WERI-Rb-1 (cell line): ENCODE measurements at regions not wholly inside any gene's neighbourhood (a gene's known extent, or its start where the extent isn't known, plus 50 kb on each side); places are given as distances from the start of the nearest gene placed in this dataset.

Experiments used
- DNase-seq: peaks from one replicate; pipeline ENCODE4 v3.0.0-alpha.2; 2020
- H3K27ac ChIP-seq: fragments of 250-450 bp; sonication (Bioruptor Pico); 2 replicates; pipeline ENCODE4 v1.5.1; 2020; ENCODE audit warnings: mild to moderate bottlenecking, moderate library complexity
- H3K27me3 ChIP-seq: fragments of 250-450 bp; sonication (Bioruptor Pico); 2 replicates; pipeline ENCODE4 v1.5.1; 2021; ENCODE audit warnings: mild to moderate bottlenecking, low read depth, moderate library complexity; ENCODE audit not compliant: insufficient read depth, severe bottlenecking
- H3K36me3 ChIP-seq: fragments of 250-450 bp; sonication (Bioruptor Pico); 2 replicates; pipeline ENCODE4 v1.5.1; 2020; ENCODE audit warnings: mild to moderate bottlenecking, moderate library complexity
- H3K4me3 ChIP-seq: 2 replicates; pipeline ENCODE4 v1.5.1; 2011; ENCODE audit warnings: low read depth, mild to moderate bottlenecking, control low read depth, low read length
- H3K9me3 ChIP-seq: fragments of 250-450 bp; sonication (Bioruptor Pico); 2 replicates; pipeline ENCODE4 v1.5.1; 2021; ENCODE audit warnings: mild to moderate bottlenecking, moderate library complexity; ENCODE audit not compliant: severe bottlenecking
- CTCF ChIP-seq: IDR thresholded peaks from 2 replicates; pipeline ENCODE4 v1.5.1; 2011; ENCODE audit warnings: low read depth, mild to moderate bottlenecking, control low read depth, inconsistent platforms, low read length

GRCh38 chr4:176498617-176499256 is 179.0 kb downstream of the SPCS3 start:
- H3K27me3 ChIP-seq = no peaks in the 10 kb centered on the region
- no peak overlapping the region for H3K4me3 ChIP-seq
- H3K36me3 ChIP-seq = no peaks in the 10 kb centered on the region
- DNase-seq = no peak
- H3K9me3 ChIP-seq = no peaks in the 10 kb centered on the region
- H3K27ac ChIP-seq = no peak overlapping the region
- no peak for TF ChIP-seq CTCF

GRCh38 chr4:176499518-176499917 is 179.8 kb downstream of the SPCS3 start:
- no peak overlapping the region for H3K4me3 ChIP-seq

GRCh38 chr4:176500894-176501293 is 181.1 kb downstream of the SPCS3 start:
- Histone ChIP-seq H3K9me3 (no peaks in the 10 kb centered on the region), H3K4me3 (no peak overlapping the region), H3K27me3 (no peaks in the 10 kb centered on the region), H3K27ac (no peak overlapping the region), H3K36me3 (no peaks in the 10 kb centered on the region)
- no peak for TF ChIP-seq CTCF
- no peak for DNase-seq

More at GRCh38 chr4:176499518-176499917, 179.8 kb downstream of the SPCS3 start:
- no peak for TF ChIP-seq CTCF
- Histone ChIP-seq H3K27me3 (no peaks in the 10 kb centered on the region), H3K36me3 (no peaks in the 10 kb centered on the region), H3K27ac (no peak overlapping the region), H3K9me3 (no peaks in the 10 kb centered on the region)
- DNase-seq = no peak

- no peak for DNase-seq
- Histone ChIP-seq H3K27ac (no peak overlapping the region), H3K4me3 (no peak overlapping the region), H3K9me3 (no peaks in the 10 kb centered on the region), H3K36me3 (no peaks in the 10 kb centered on the region), H3K27me3 (no peaks in the 10 kb centered on the region)
- no peak for TF ChIP-seq CTCF
These were observed 184.4 kb downstream of the SPCS3 start for GRCh38 chr4:176504118-176504517.

GRCh38 chr4:176507845-176508533 is 188.2 kb downstream of the SPCS3 start:
- Histone ChIP-seq H3K36me3 (no peaks in the 10 kb centered on the region), H3K27me3 (no peaks in the 10 kb centered on the region), H3K27ac (peak overlapping the region; percentile 17), H3K4me3 (no peak overlapping the region), H3K9me3 (no peaks in the 10 kb centered on the region)
- no peak for TF ChIP-seq CTCF
- peak; percentile 72 for DNase-seq
